ENCODE measurements at regions not wholly inside any gene's neighbourhood (a gene's known extent, or its start where the extent isn't known, plus 50 kb on each side); places are given as distances from the start of the nearest gene placed in this dataset.
"Not testable (repeated sequence)": the region's sequence is repeated elsewhere in the genome, so short reads cannot be mapped to it uniquely, and the experiment has no call there.

DNA sequence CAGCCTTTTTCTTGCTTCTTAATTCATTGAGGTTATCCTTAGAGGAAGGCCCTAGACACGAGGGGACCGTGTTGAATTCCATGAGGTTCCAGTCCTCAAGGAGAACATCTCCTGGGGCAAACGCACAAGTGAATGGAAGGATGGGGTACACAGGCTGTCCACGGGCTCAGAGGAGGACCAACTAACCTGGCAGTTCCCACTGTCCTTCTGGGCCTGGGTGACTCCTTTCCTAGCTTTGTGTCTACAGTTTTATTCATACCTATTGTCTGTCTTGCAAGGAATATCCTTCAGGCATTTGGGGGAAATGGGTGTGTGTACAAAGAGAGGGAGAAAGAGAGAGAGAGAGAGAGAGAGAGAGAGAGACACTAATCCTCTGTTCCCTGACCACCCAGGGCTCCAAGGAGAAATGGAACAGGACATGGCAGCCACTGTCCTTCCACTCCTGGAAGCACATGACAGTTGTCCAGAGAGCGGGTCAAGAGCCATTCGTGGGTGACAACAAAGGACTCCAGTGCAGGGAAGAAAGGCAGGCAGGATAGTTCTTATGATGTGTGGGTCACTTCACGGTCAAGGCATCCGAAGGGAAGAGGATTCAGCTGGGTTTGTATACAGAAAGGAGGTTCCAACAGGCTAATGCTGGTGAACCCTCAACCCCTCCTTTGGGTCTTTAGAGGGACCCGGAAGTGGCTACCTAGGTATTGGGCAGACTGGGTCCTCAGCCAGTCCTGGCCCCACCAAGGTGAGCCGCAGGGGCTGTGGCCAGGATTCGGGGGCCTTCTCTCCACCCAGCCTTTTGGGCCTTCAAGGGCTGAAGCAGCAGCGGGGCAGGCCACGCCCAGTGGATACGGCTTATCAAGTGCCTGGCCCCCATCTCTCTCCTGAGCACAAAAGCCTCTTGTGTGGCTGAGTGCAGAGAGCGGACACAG is 150.6 kb downstream of the MYCN start:
- no peak for DNase-seq

GRCh38 chr2:16089491-16089890 is 149.1 kb downstream of the MYCN start:
- not testable (repeated sequence) for DNase-seq

- no peak for DNase-seq
These were observed 148.4 kb downstream of the MYCN start for GRCh38 chr2:16088802-16089112.

- DNase-seq = no peak
These were observed 147.9 kb downstream of the MYCN start for GRCh38 chr2:16088035-16088801.

DNA sequence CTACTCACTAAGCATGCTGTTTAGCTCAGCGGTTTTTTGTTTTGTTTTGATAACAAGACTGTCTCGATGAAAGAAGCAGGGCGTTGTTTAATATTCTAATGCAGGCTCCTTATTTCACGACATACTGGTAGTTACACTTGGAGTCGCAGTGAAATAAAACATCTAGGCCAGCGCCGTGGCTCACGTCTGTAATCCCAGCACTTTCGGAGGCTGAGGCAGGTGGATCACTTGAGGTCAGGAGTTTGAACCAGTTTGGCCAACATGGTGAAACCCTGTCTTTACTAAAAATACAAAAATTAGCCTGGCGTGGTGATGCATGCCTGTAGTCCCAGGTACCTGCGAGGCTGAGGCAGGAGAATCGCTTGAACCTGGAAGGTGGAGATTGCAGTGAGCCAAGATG is 145.8 kb downstream of the MYCN start:
- DNase-seq = not testable (repeated sequence)

GRCh38 chr2:16085073-16085472 is 144.7 kb downstream of the MYCN start:
- DNase-seq = no peak

- DNase-seq = no peak
These were observed 143.9 kb downstream of the MYCN start for GRCh38 chr2:16084274-16084673.

DNA sequence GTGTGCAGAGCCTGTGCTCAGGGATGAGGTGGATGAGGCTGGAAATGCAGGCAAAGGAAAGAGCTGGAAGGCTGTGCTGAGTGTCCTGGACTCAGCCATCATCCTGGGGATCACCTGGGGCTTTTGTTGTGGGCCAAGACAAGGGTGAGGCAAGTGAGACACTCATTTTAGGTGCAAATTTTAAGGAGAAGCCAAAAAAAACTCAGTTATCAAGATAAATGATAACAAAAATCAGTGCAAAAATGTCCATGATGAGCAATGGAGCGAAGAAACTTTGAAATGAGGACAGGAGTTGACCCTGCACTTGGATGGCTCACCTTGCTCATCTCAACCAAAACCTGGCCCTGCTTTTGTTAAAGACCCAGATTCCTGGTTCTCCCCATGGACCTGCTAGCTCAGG is 141.9 kb downstream of the MYCN start:
- no peak for DNase-seq

- no peak for DNase-seq
These were observed 141.2 kb downstream of the MYCN start for GRCh38 chr2:16081316-16082200.

- no peak for DNase-seq
These were observed 140.2 kb downstream of the MYCN start for GRCh38 chr2:16080516-16080915.

DNA sequence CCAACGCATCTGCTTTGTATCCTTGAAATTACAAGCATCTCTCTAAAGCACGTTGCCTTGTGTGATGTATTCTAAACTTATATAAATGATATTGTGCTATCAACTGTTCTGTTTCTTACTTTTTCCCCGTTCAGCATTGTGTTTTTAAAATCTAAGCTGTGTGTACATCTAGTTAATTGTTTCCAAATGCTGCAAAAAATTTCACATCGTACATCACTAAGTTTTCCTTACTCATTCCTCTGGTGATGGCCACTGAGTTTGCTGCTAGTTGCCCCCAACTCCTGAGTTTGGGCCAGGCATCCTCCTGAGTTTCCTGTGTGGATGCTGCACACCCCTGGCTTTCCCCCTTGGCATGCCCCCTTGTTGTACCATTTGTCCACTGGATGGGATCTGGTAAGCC is 139.7 kb downstream of the MYCN start:
- no peak for DNase-seq

DNA sequence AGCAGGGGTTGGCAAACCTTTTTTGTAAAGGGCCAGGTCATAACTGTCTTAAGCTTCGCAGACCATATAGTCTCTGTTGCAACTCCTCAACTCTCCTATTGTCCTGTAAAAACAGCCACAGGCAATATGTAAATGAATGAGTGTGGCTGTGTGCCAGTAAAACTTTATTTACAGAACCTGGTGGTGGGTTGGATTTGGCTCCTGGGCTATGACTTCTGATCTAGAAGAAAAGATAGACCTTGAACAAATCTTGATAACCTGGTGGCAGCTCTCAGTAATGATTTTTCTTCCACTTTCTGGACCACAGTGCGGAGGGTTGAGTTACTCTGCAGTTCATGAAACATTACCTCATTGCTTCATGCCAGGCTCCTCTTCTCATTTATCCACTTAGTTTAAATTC is 139.3 kb downstream of the MYCN start:
- no peak for DNase-seq

- DNase-seq = no peak
These were observed 137.3 kb downstream of the MYCN start for GRCh38 chr2:16077601-16078000.

DNA sequence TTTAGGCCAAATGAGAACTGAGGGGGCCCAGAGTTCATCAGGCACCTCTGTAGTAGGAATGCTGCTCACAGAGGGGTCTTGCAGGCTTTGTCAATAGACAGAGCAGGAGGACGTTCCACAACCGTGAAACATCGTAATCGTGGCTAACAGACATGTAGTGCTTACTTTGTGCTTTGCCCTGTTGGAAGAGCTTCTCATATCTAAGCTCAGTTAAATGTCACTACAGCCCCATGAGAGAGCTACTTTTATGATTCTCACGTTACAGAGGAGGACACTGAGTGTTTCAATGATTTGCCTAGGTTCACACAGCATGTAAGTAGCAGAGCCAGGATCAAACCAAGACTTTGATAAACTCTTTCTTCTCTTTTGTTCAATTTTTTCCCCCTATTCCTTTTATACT is 136.6 kb downstream of the MYCN start:
- no peak for DNase-seq

DNA sequence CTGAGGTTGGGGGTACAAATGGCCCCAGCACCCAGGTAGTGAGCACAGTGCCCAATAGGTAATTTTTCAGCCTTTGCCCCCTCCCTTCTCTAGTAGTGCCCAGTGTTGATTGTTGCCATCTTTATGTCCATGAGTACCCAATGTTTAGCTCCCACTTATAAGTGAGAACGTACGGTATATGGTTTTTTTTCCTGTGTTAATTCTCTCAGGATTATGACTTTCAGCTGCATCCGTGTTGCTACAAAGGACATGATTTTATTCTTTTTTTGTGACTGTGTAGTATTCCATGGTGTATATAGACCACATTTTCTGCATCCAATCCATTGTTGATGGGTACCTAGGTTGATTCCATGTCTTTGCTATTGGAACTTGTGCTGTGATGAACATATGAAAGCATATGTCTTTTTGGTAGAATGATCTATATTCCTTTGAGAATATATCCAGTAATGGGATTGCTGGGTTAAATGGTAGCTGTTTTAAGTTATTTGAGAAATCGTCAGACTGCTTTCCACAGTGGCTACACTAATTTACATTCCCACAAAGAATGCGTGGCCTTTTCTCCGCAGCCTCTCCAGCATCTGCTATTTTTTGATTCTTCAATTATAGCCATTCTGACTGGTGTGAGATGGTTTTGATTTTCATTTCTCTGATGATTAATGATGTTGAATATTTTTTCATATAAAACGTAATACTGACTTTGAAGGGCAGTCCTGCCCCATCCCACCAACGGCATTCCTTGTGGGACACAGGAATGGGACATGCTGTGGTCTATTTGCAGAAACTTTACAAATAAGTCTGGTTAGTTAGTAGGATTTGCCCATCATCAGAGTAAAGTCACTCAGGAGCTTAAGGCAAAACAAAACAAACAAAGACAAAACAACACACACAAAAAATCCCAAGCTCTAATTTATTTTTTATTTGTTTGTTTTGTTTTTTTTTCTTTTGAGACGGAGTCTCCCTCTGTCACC is 135.0 kb downstream of the MYCN start:
- DNase-seq = no peak

DNA sequence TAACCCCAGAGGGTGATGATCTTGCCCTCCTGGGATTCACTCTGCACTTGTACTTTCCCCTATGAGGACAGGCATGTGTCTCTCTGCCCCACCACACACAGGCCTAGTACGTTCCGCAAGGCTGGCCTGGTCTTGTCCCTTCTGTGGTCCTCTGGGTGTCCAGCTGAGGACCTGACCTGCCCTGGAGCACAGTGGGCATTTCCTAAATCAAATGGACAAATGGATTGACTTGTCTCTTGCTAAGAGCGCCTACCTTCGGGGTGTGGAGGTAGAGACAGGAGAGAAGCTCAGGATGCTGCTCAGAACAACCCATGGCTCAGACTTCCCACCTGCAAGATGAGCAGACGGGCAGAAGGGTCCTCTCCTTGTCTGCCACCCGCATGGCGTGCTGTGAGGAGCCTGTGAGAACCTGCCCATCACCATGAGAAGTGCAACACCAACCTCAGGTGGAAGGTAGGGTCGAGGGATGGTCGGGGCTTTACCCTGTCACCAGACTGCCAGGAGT is 133.6 kb downstream of the MYCN start:
- DNase-seq = no peak

DNA sequence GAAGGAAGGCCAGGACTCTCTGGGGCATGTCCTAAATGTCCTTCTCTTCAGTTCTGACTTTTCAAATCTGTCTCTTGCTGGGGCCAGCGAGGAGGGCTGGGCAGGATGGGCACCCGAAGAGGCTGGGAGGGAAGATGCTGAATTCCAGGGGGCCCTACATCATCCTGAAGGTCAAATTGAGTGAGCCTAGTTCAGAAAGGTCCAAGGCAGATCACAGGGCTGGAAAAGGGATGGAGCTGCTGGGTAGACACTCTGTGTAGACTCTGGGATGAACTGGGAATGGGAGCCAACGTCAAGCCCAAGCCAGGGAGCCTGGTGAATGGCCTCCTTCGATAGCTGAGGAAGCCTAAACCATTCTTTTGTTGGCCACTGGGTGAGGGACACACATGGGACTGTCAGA is 133.1 kb downstream of the MYCN start:
- DNase-seq = no peak

- no peak for DNase-seq
These were observed 132.4 kb downstream of the MYCN start for GRCh38 chr2:16072638-16073290.

GRCh38 chr2:16071865-16072637 is 131.7 kb downstream of the MYCN start:
- no peak for DNase-seq
